Neuronal stem cell (in vitro differentiated cells): ENCODE measurements at regions not wholly inside any gene's neighbourhood (a gene's known extent, or its start where the extent isn't known, plus 50 kb on each side); places are given as distances from the start of the nearest gene placed in this dataset.
"Not testable (repeated sequence)": the region's sequence is repeated elsewhere in the genome, so short reads cannot be mapped to it uniquely, and the experiment has no call there.

Experiments
- DNase-seq: peaks from one replicate; pipeline ENCODE4 v3.0.0-alpha.2; 2013; ENCODE audit warnings: low spot score
- H2AFZ ChIP-seq: one replicate; pipeline ENCODE4 v1.6.1; 2013; ENCODE audit warnings: mild to moderate bottlenecking, low read length, inconsistent platforms
- H2AK5ac ChIP-seq: 2 replicates; pipeline ENCODE4 v1.6.1; 2013; ENCODE audit warnings: low read depth, mild to moderate bottlenecking, inconsistent platforms, low read length, moderate library complexity, mixed read lengths
- H2BK120ac ChIP-seq: 2 replicates; pipeline ENCODE4 v1.6.1; 2013; ENCODE audit warnings: low read depth, mild to moderate bottlenecking, inconsistent platforms, low read length, moderate library complexity, mixed read lengths
- H2BK12ac ChIP-seq: one replicate; pipeline ENCODE4 v1.6.1; 2013; ENCODE audit warnings: low read length, inconsistent platforms
- H2BK15ac ChIP-seq: 2 replicates; pipeline ENCODE4 v1.6.1; 2013; ENCODE audit warnings: mild to moderate bottlenecking, low read length, inconsistent platforms, mixed read lengths
- H2BK5ac ChIP-seq: one replicate; pipeline ENCODE4 v1.6.1; 2013; ENCODE audit warnings: inconsistent platforms, mild to moderate bottlenecking, low read length, moderate library complexity
- H3K14ac ChIP-seq: one replicate; pipeline ENCODE4 v1.6.1; 2013; ENCODE audit warnings: low read length, inconsistent platforms
- H3K18ac ChIP-seq: 2 replicates; pipeline ENCODE4 v1.6.1; 2013; ENCODE audit warnings: low read length, inconsistent platforms
- H3K23ac ChIP-seq: 2 replicates; pipeline ENCODE4 v1.6.1; 2013; ENCODE audit warnings: low read depth, mild to moderate bottlenecking, mixed read lengths, low read length, inconsistent platforms; ENCODE audit not compliant: poor library complexity
- H3K27ac ChIP-seq: replicated peaks from 3 replicates; pipeline ENCODE4 v1.5.1; 2013; ENCODE audit warnings: low read length, inconsistent platforms
- H3K27me3 ChIP-seq, 3 experiments: 2 replicates each; pipeline ENCODE4 v1.6.1; 2013; ENCODE audit warnings: low read length in 3 of 3, mild to moderate bottlenecking in 2 of 3, inconsistent platforms in 1 of 3, low read depth in 1 of 3, mixed read lengths in 1 of 3, moderate library complexity in 1 of 3; ENCODE audit not compliant: control insufficient read depth in 3 of 3, insufficient read depth in 3 of 3
- H3K36me3 ChIP-seq, 2 donors: replicated peaks in 1 of 2; 2 replicates each; pipeline ENCODE4 v1.6.1; 2013; ENCODE audit warnings: low read length in 2 of 2; ENCODE audit not compliant: control insufficient read depth in 2 of 2, insufficient read depth in 2 of 2
- H3K4ac ChIP-seq: 2 replicates; pipeline ENCODE4 v1.6.1; 2013; ENCODE audit warnings: inconsistent platforms, mild to moderate bottlenecking, low read length, moderate library complexity
- H3K4me1 ChIP-seq, 2 donors: 1 replicate in 1 of 2; 2 replicates in 1 of 2; pipeline ENCODE4 v1.6.1; 2013; ENCODE audit warnings: low read length in 2 of 2, low read depth in 1 of 2; ENCODE audit not compliant: control insufficient read depth in 2 of 2, insufficient read depth in 1 of 2
- H3K4me2 ChIP-seq: one replicate; pipeline ENCODE4 v1.6.1; 2013; ENCODE audit warnings: mild to moderate bottlenecking, low read length, inconsistent platforms; ENCODE audit not compliant: insufficient read depth, poor library complexity, severe bottlenecking
- H3K4me3 ChIP-seq, 2 donors: 2 replicates each; pipeline ENCODE4 v1.5.1; 2013; ENCODE audit warnings: low read length in 2 of 2, mild to moderate bottlenecking in 2 of 2, inconsistent platforms in 1 of 2, moderate library complexity in 1 of 2
- H3K79me1 ChIP-seq: one replicate; pipeline ENCODE4 v1.6.1; 2013; ENCODE audit warnings: low read depth, mild to moderate bottlenecking, inconsistent platforms, low read length, moderate library complexity
- H3K9ac ChIP-seq: one replicate; pipeline ENCODE4 v1.6.1; 2013; ENCODE audit warnings: mild to moderate bottlenecking, low read depth, low read length, inconsistent platforms; ENCODE audit not compliant: poor library complexity
- H3K9me3 ChIP-seq, 2 donors: replicated peaks in 1 of 2; 2 replicates each; pipeline versions ENCODE3 to v1.6.1; 2013; ENCODE audit warnings: low read length in 2 of 2, mild to moderate bottlenecking in 2 of 2, inconsistent platforms in 1 of 2, low read depth in 1 of 2, mixed read lengths in 1 of 2, moderate library complexity in 1 of 2; ENCODE audit not compliant: control insufficient read depth in 2 of 2, insufficient read depth in 1 of 2
- H4K8ac ChIP-seq: one replicate; pipeline ENCODE4 v1.6.1; 2013; ENCODE audit warnings: low read depth, mild to moderate bottlenecking, inconsistent platforms, low read length, moderate library complexity
- H4K91ac ChIP-seq: one replicate; pipeline ENCODE4 v1.6.1; 2013; ENCODE audit warnings: low read length, low read depth, mild to moderate bottlenecking, inconsistent platforms; ENCODE audit not compliant: poor library complexity
- WGBS, 2 donors: extraction: QIAGEN DNeasy Blood & Tissue Kit; methylation state at CpG; one replicate each; pipeline ENCODE4 v1.1.7; 2013; ENCODE audit warnings: missing lambda C conversion rate in 2 of 2, mixed read lengths in 1 of 2; ENCODE audit not compliant: insufficient read length in 2 of 2, insufficient replicate concordance in 1 of 2; ENCODE audit errors: extremely low coverage in 2 of 2; 5-methylcytosine and 5-hydroxymethylcytosine counted together

DNA sequence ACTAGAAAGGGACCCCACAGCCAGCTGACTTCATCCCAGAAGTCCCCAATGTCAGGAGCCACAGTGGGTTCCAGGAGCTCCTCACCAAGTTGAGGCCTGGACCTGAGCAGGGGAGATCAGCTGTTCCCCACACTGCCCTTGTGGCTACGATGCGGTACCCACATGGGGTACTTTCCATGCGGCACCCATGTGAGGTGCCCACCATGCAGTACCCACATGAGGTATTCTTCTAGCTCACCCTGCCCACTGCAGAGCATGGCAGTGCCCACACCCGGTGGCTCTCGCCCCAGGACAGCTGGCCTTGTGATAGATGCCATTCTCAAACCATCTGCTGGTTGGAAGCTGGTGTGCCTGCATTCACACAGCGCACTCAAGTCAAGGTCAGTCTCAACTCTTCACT, 136.3 kb upstream of the PDE1C start:
- Histone ChIP-seq H3K18ac (no peak overlapping the region), H3K9ac (no peak overlapping the region), H3K36me3 (no peaks in the 10 kb centered on the region), H2BK120ac (no peak overlapping the region), H3K79me1 (no peaks in the 10 kb centered on the region), H3K4me1 (peaks cover 0 to 1% of the 10 kb centered on the region in 2 donors), H2BK5ac (no peak overlapping the region), H3K27me3 (no peaks in the 10 kb centered on the region), H2AK5ac (peak overlapping the region; percentile 41), H3K4ac (no peak overlapping the region), H3K23ac (no peak overlapping the region), H3K4me2 (no peak overlapping the region), H2BK15ac (no peak overlapping the region), H2AFZ (no peak overlapping the region), H4K91ac (no peak overlapping the region), H3K27ac (no peak overlapping the region), H4K8ac (no peak overlapping the region), H3K14ac (no peak overlapping the region), H3K9me3 (no peaks in the 10 kb centered on the region), H3K4me3 (no peak overlapping the region), H2BK12ac (no peak overlapping the region)
- WGBS, 2 donors, result no CpG with 5 or more reads among the region's 6 CpGs
- DNase-seq, result no peak

DNA sequence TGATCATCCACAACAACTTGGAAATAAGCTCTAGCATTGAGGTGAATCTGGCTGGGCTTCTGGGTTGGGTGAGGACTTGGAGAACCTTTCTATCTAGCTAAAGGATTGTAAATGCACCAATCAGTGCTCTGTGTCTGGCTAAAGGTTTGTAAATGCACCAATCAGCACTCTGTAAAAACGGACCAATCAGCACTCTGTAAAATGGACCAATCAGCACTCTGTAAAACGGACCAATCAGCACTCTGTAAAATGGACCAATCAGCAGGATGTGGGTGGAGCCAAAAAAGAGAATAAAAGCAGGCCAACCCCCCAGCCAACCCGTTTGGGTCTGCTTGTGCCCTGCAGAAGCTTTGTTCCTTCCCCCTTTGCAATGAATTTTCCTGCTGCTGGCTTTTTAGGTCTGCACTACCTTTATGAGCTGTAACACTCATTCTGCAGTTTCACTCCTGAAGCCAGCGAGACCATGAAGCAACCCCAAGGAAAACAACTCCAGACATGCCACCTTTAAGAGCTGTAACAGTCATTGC, 135.2 kb upstream of the PDE1C start:
- no CpG with 5 or more reads among the region's 4 CpGs for WGBS, 2 donors
- H2BK12ac ChIP-seq, H2AK5ac ChIP-seq: not testable (repeated sequence)

DNA sequence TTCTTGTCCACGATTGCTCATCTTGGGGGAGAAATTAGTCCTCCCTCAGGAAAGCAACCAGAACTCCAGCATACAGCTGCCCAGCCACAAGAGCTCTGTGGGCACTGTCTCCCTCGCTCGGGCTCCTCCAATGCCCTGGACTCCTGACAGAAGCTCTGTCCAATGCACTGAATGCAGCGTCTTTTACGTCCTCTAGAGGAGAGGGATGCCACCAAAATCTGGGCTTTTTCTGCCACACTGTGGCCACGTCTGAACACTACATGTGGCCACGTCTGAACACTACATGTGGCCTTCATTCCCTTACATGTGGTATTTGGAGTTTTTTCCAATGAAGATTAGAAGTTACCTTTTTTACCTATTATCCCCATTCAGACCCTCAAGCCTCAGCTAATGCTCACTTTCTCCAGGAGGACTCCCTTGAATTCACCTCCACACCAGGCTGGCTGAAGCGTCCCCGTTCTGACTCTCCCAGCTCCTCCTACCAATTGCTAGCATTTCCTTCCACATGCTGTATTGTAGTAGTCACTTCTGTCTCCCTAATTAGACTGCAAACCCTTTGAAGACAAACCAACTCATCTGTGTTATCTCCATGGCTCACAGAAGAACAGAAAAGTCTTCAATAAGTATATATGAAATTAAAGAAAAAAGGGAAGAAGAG, 134.3 kb upstream of the PDE1C start:
- no peak overlapping the region for H3K4me2 ChIP-seq
- no CpG with 5 or more reads among the region's 9 CpGs for WGBS, 2 donors
- no peaks in the 10 kb centered on the region for H3K9me3 ChIP-seq
- H2AK5ac ChIP-seq, result no peak overlapping the region
- no peak overlapping the region for H2AFZ ChIP-seq
- no peaks in the 10 kb centered on the region for H3K36me3 ChIP-seq
- H3K4me3 ChIP-seq, result no peak overlapping the region
- H3K4ac ChIP-seq, result no peak overlapping the region
- no peak overlapping the region for H2BK15ac ChIP-seq
- H4K8ac ChIP-seq, result no peak overlapping the region
- H3K18ac ChIP-seq, result no peak overlapping the region
- no peaks in the 10 kb centered on the region for H3K79me1 ChIP-seq
- H3K4me1 ChIP-seq, result peaks cover 0 to 1% of the 10 kb centered on the region in 2 donors
- no peak overlapping the region for H3K27ac ChIP-seq
- H3K9ac ChIP-seq, result no peak overlapping the region
- DNase-seq, result peak; percentile 54
- no peak overlapping the region for H3K14ac ChIP-seq
- no peak overlapping the region for H2BK12ac ChIP-seq
- no peak overlapping the region for H4K91ac ChIP-seq
- H3K23ac ChIP-seq, result no peak overlapping the region
- no peaks in the 10 kb centered on the region for H3K27me3 ChIP-seq
- H2BK5ac ChIP-seq, result no peak overlapping the region
- H2BK120ac ChIP-seq, result no peak overlapping the region

More for the DNA sequence above, 135.2 kb upstream of the PDE1C start:
- H3K4me2 ChIP-seq, H3K4me1 ChIP-seq, H3K4me3 ChIP-seq, H3K9ac ChIP-seq, H2BK120ac ChIP-seq, H3K36me3 ChIP-seq, H3K18ac ChIP-seq, DNase-seq, H2BK5ac ChIP-seq, H3K4ac ChIP-seq, H2BK15ac ChIP-seq, H3K27ac ChIP-seq, H3K27me3 ChIP-seq, H4K8ac ChIP-seq, H3K14ac ChIP-seq, H4K91ac ChIP-seq, H3K79me1 ChIP-seq, H3K23ac ChIP-seq, H3K9me3 ChIP-seq, H2AFZ ChIP-seq: not testable (repeated sequence)

DNA sequence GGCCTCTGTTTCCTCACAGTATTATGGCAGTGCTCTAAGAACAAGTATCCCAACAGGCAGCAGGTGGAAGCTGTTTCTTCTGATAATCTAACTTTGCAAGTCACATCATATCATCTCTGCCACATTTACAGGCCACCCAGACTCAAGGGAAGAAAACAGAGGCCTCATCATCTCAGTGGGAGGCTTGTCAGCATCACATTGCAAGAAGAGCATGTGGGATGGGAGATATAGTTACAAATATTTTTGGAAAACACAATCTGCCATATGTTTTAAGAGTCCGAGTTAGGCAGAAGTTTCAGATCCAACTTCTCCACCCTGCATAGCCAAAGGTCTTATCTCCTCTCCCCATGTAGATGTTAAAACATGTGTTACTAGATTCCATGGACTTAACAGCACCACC, 130.4 kb upstream of the PDE1C start:
- H2AK5ac ChIP-seq, result no peak overlapping the region
- H3K4me2 ChIP-seq, result no peak overlapping the region
- H3K23ac ChIP-seq, result no peak overlapping the region
- no peak overlapping the region for H3K4ac ChIP-seq
- H3K9ac ChIP-seq, result no peak overlapping the region
- H3K4me3 ChIP-seq, result no peak overlapping the region
- no peak overlapping the region for H4K91ac ChIP-seq
- no peaks in the 10 kb centered on the region for H3K27me3 ChIP-seq
- no CpG with 5 or more reads among the region's 1 CpG for WGBS, 2 donors
- H3K4me1 ChIP-seq, result peaks cover 0 to 1% of the 10 kb centered on the region in 2 donors
- H2BK12ac ChIP-seq, result no peak overlapping the region
- H2BK120ac ChIP-seq, result no peak overlapping the region
- DNase-seq, result no peak
- H3K36me3 ChIP-seq, result no peaks in the 10 kb centered on the region
- no peak overlapping the region for H3K27ac ChIP-seq
- H2BK5ac ChIP-seq, result no peak overlapping the region
- H3K9me3 ChIP-seq, result no peaks in the 10 kb centered on the region
- H3K79me1 ChIP-seq, result no peaks in the 10 kb centered on the region
- no peak overlapping the region for H3K14ac ChIP-seq
- no peak overlapping the region for H3K18ac ChIP-seq
- no peak overlapping the region for H2AFZ ChIP-seq
- no peak overlapping the region for H4K8ac ChIP-seq
- H2BK15ac ChIP-seq, result no peak overlapping the region
